ENCODE measurements at regions not wholly inside any gene's neighbourhood (a gene's known extent, or its start where the extent isn't known, plus 50 kb on each side); places are given as distances from the start of the nearest gene placed in this dataset.

- H3K27me3 Mint-ChIP-seq (ENCODE audit: low read depth in 3 of 3) = no peaks in the 10 kb centered on the region
- Histone ChIP-seq H3K27ac (ENCODE audit: low read depth in 1 of 2, low read length in 2 of 2) (no peak overlapping the region), H3K9me3 (replicated peaks in 1 of 2; ENCODE audit: control insufficient read depth in 1 of 2, insufficient read depth in 1 of 2, low read length in 2 of 2) (no peaks in the 10 kb centered on the region), H3K36me3 (replicated peaks in 1 of 2; ENCODE audit: control insufficient read depth in 1 of 2, insufficient read depth in 2 of 2, low read length in 2 of 2) (no peaks in the 10 kb centered on the region), H3K27me3 (ENCODE audit: control insufficient read depth in 2 of 2, insufficient read depth in 2 of 2, low read length in 2 of 2) (no peaks in the 10 kb centered on the region), H3K79me2 (ENCODE audit: insufficient read depth, low read length) (no peaks in the 10 kb centered on the region), H3K4me3 (replicated peaks in 1 of 3; ENCODE audit: low read depth in 2 of 3, low read length in 3 of 3) (no peak overlapping the region), H2AFZ (ENCODE audit: insufficient read depth, low read depth, low read length, poor library complexity, severe bottlenecking) (no peak overlapping the region), H3K4me2 (replicated peaks; ENCODE audit: extremely low read depth, low read length, poor library complexity, severe bottlenecking) (no peak overlapping the region), H4K20me1 (ENCODE audit: insufficient read depth, low read length) (no peaks in the 10 kb centered on the region), H3K9ac (ENCODE audit: insufficient read depth, low read length, poor library complexity, severe bottlenecking) (no peak overlapping the region), H3K4me1 (ENCODE audit: control insufficient read depth in 1 of 2, insufficient read depth in 2 of 2, low read length in 2 of 2) (no peaks in the 10 kb centered on the region)
- H3K9me3 Mint-ChIP-seq = peaks cover 0 to under 1% (median 0%) of the 10 kb centered on the region in 7 donors
- TF ChIP-seq, protein P1, sequence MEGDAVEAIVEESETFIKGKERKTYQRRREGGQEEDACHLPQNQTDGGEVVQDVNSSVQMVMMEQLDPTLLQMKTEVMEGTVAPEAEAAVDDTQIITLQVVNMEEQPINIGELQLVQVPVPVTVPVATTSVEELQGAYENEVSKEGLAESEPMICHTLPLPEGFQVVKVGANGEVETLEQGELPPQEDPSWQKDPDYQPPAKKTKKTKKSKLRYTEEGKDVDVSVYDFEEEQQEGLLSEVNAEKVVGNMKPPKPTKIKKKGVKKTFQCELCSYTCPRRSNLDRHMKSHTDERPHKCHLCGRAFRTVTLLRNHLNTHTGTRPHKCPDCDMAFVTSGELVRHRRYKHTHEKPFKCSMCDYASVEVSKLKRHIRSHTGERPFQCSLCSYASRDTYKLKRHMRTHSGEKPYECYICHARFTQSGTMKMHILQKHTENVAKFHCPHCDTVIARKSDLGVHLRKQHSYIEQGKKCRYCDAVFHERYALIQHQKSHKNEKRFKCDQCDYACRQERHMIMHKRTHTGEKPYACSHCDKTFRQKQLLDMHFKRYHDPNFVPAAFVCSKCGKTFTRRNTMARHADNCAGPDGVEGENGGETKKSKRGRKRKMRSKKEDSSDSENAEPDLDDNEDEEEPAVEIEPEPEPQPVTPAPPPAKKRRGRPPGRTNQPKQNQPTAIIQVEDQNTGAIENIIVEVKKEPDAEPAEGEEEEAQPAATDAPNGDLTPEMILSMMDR (IDR thresholded peaks at IDR 0.05) = no peak
- H3K4me1 Mint-ChIP-seq = no peaks in the 10 kb centered on the region
- no peaks in the 10 kb centered on the region for H3K36me3 Mint-ChIP-seq
- peak overlapping the region in 1 of 7 donors; percentile 2 for H3K27ac Mint-ChIP-seq
- DNase-seq = no peak
- intact Hi-C loops (cut with micrococcal nuclease) = no loop called here
- H3K4me3 Mint-ChIP-seq = no peak overlapping the region
These were observed 449.1 kb upstream of the REG3G start for GRCh38 chr2:78576409-78576808.

- H3K4me3 ChIP-seq (replicated peaks in 1 of 3; ENCODE audit: low read depth in 2 of 3, low read length in 3 of 3) = no peak overlapping the region
- H2AFZ ChIP-seq (ENCODE audit: insufficient read depth, low read depth, low read length, poor library complexity, severe bottlenecking) = no peak overlapping the region
- DNase-seq = no peak
- H3K27ac ChIP-seq (ENCODE audit: low read depth in 1 of 2, low read length in 2 of 2) = no peak overlapping the region
- H3K9me3 Mint-ChIP-seq = peaks cover 0 to 3% (median 0%) of the 10 kb centered on the region in 7 donors
- H3K9ac ChIP-seq (ENCODE audit: insufficient read depth, low read length, poor library complexity, severe bottlenecking) = no peak overlapping the region
- intact Hi-C loops (cut with micrococcal nuclease) = no loop called here
- H3K4me2 ChIP-seq (replicated peaks; ENCODE audit: extremely low read depth, low read length, poor library complexity, severe bottlenecking) = no peak overlapping the region
- H3K9me3 ChIP-seq (replicated peaks in 1 of 2; ENCODE audit: control insufficient read depth in 1 of 2, insufficient read depth in 1 of 2, low read length in 2 of 2) = no peaks in the 10 kb centered on the region
- no peaks in the 10 kb centered on the region for H3K4me1 ChIP-seq (ENCODE audit: control insufficient read depth in 1 of 2, insufficient read depth in 2 of 2, low read length in 2 of 2)
- TF ChIP-seq, protein P1 (IDR thresholded peaks at IDR 0.05) = no peak
- no peaks in the 10 kb centered on the region for H3K27me3 ChIP-seq (ENCODE audit: control insufficient read depth in 2 of 2, insufficient read depth in 2 of 2, low read length in 2 of 2)
- H3K79me2 ChIP-seq (ENCODE audit: insufficient read depth, low read length) = no peaks in the 10 kb centered on the region
- WGBS (ENCODE audit: insufficient coverage) = no CpG with 5 or more reads among the region's 3 CpGs
- no peak overlapping the region for H3K27ac Mint-ChIP-seq
- no peaks in the 10 kb centered on the region for H3K36me3 ChIP-seq (replicated peaks in 1 of 2; ENCODE audit: control insufficient read depth in 1 of 2, insufficient read depth in 2 of 2, low read length in 2 of 2)
- no peak overlapping the region for H3K4me3 Mint-ChIP-seq
- H4K20me1 ChIP-seq (ENCODE audit: insufficient read depth, low read length) = no peaks in the 10 kb centered on the region
- no peaks in the 10 kb centered on the region for H3K36me3 Mint-ChIP-seq
- H3K4me1 Mint-ChIP-seq = no peaks in the 10 kb centered on the region
- peaks cover 0 to 1% (median 0%) of the 10 kb centered on the region in 3 donors for H3K27me3 Mint-ChIP-seq (ENCODE audit: low read depth in 3 of 3)
These were observed 439.6 kb upstream of the REG3G start for GRCh38 chr2:78585871-78586270.

All from CD14-positive monocyte (primary cell).